HepG2 (cell line): ENCODE measurements at regions not wholly inside any gene's neighbourhood (a gene's known extent, or its start where the extent isn't known, plus 50 kb on each side); places are given as distances from the start of the nearest gene placed in this dataset.

Experiments
- AKAP8 ChIP-seq: sonication (generic); formaldehyde crosslinking; IDR thresholded peaks from 2 replicates; pipeline ENCODE4 v1.5.1; 2020; ENCODE audit warnings: mild to moderate bottlenecking, missing genetic modification reagents
- ARNT ChIP-seq: fragments of 450-650 bp; IDR thresholded peaks from 2 replicates; pipeline ENCODE4 v1.6.1; 2017
- E2F2 ChIP-seq: sonication (generic); formaldehyde crosslinking; IDR thresholded peaks from 2 replicates; pipeline ENCODE4 v1.4.0; 2020; ENCODE audit warnings: missing genetic modification reagents, borderline replicate concordance
- FOSL1 ChIP-seq: sonication (generic); formaldehyde crosslinking; IDR thresholded peaks from 2 replicates; pipeline ENCODE4 v1.9.0; 2021; ENCODE audit warnings: missing genetic modification reagents, borderline replicate concordance
- GPBP1L1 ChIP-seq: sonication (generic); formaldehyde crosslinking; IDR thresholded peaks from 2 replicates; pipeline ENCODE4 v1.5.0; 2020; ENCODE audit warnings: mild to moderate bottlenecking, missing genetic modification reagents
- IRX3 ChIP-seq: sonication (generic); formaldehyde crosslinking; IDR thresholded peaks from 2 replicates; pipeline ENCODE4 v1.8.1; 2023; ENCODE audit warnings: mild to moderate bottlenecking, low read depth, missing genetic modification reagents, borderline replicate concordance
- KDM3A ChIP-seq: IDR thresholded peaks from 2 replicates; pipeline ENCODE4 v1.6.1; 2018; ENCODE audit warnings: low read depth, missing compliant biosample characterization
- MIXL1 ChIP-seq: IDR thresholded peaks from 2 replicates; pipeline ENCODE4 v1.6.1; 2016
- PATZ1 ChIP-seq: sonication (generic); formaldehyde crosslinking; IDR thresholded peaks from 2 replicates; pipeline ENCODE4 v1.4.0; 2020; ENCODE audit warnings: missing genetic modification reagents
- POGZ ChIP-seq: sonication (generic); formaldehyde crosslinking; IDR thresholded peaks from 2 replicates; pipeline ENCODE4 v1.4.0; 2020; ENCODE audit warnings: mild to moderate bottlenecking, missing genetic modification reagents
- PRDM4 ChIP-seq: sonication (generic); formaldehyde crosslinking; IDR thresholded peaks from 2 replicates; pipeline ENCODE4 v1.9.0; 2021; ENCODE audit warnings: missing genetic modification reagents, borderline replicate concordance
- SUZ12 ChIP-seq: fragments of 150-350 bp; IDR thresholded peaks from 2 replicates; pipeline ENCODE4 v1.6.1; 2014; ENCODE audit warnings: low read depth, low read length
- TFAP4 ChIP-seq: sonication (generic); IDR thresholded peaks from 2 replicates; pipeline ENCODE4 v1.6.1; 2016; ENCODE audit warnings: low read depth, borderline replicate concordance
- WIZ ChIP-seq: sonication (generic); formaldehyde crosslinking; IDR thresholded peaks from 2 replicates; pipeline ENCODE4 v1.5.1; 2020; ENCODE audit warnings: mild to moderate bottlenecking, missing genetic modification reagents
- ZBTB26 ChIP-seq: IDR thresholded peaks from 2 replicates; pipeline ENCODE4 v1.6.1; 2016; ENCODE audit warnings: missing compliant biosample characterization, missing genetic modification reagents, borderline replicate concordance
- ZFP36L1 ChIP-seq: sonication (generic); formaldehyde crosslinking; IDR thresholded peaks from 2 replicates; pipeline ENCODE4 v1.8.0; 2022; ENCODE audit warnings: mild to moderate bottlenecking, missing genetic modification reagents, moderate library complexity
- ZMAT5 ChIP-seq: sonication (generic); formaldehyde crosslinking; IDR thresholded peaks from 2 replicates; pipeline ENCODE4 v1.5.0; 2020; ENCODE audit warnings: mild to moderate bottlenecking, low read depth, missing genetic modification reagents, borderline replicate concordance
- ZNF558 ChIP-seq: sonication (generic); formaldehyde crosslinking; IDR thresholded peaks from 2 replicates; pipeline ENCODE4 v1.9.0; 2022; ENCODE audit warnings: mild to moderate bottlenecking, missing genetic modification reagents, borderline replicate concordance
- ZNF879 ChIP-seq: sonication (generic); formaldehyde crosslinking; IDR thresholded peaks from 2 replicates; pipeline ENCODE4 v1.8.1; 2023; ENCODE audit warnings: missing genetic modification reagents
- ZSCAN31 ChIP-seq: sonication (generic); formaldehyde crosslinking; IDR thresholded peaks from 2 replicates; pipeline ENCODE4 v1.5.0; 2020; ENCODE audit warnings: low read depth, mild to moderate bottlenecking, missing genetic modification reagents

- TF ChIP-seq E2F2 (CRISPR knock-in tag), result no peak
- TF ChIP-seq ZSCAN31, result no peak
- TF ChIP-seq ZFP36L1 (CRISPR knock-in tag), result no peak
- TF ChIP-seq TFAP4, result no peak; the same call in 1 of the 2 replicates
- TF ChIP-seq MIXL1 (CRISPR knock-in tag), result no peak
- no peak for TF ChIP-seq FOSL1 (CRISPR knock-in tag)
- no peak for TF ChIP-seq SUZ12
- no peak for TF ChIP-seq AKAP8 (CRISPR knock-in tag)
- 0 out of 2 replicates have a peak, but pooled peaks have one; percentile 40 for TF ChIP-seq ZBTB26 (CRISPR knock-in tag)
- TF ChIP-seq PATZ1 (CRISPR knock-in tag), result peak; percentile 35; the same call in 1 of the 2 replicates
- no peak for TF ChIP-seq KDM3A (CRISPR knock-in tag)
- no peak for TF ChIP-seq GPBP1L1 (CRISPR knock-in tag)
- no peak for TF ChIP-seq ZMAT5 (CRISPR knock-in tag)
- TF ChIP-seq ZNF558 (CRISPR knock-in tag), result no peak
- TF ChIP-seq ZNF879 (CRISPR knock-in tag), result no peak
- no peak for TF ChIP-seq WIZ
- TF ChIP-seq PRDM4 (CRISPR knock-in tag), result no peak
- TF ChIP-seq POGZ, result no peak
- TF ChIP-seq IRX3, result no peak
- no peak for TF ChIP-seq ARNT
Measured at GRCh38 chr12:115455268-115455681, 771.3 kb upstream of the TBX3 start (continued).
